OCI-LY3 (cell line): ENCODE measurements at regions not wholly inside any gene's neighbourhood (a gene's known extent, or its start where the extent isn't known, plus 50 kb on each side); places are given as distances from the start of the nearest gene placed in this dataset.
"Not testable (repeated sequence)": the region's sequence is repeated elsewhere in the genome, so short reads cannot be mapped to it uniquely, and the experiment has no call there.

ENCODE experiments used
- H2AFZ ChIP-seq: fragments of 200-600, 300-600 bp; shearing (Covaris generic); 2 replicates; pipeline ENCODE4 v1.6.0; 2014; ENCODE audit warnings: antibody characterized with exemption, low read depth, low read length
- H3K27ac ChIP-seq: fragments of 200-600, 300-600 bp; sonication (generic); 2 replicates; pipeline ENCODE4 v1.5.1; 2014; ENCODE audit warnings: mild to moderate bottlenecking, low read length, moderate library complexity, mixed read lengths
- H3K27me3 ChIP-seq: fragments of 200-600, 300-600 bp; sonication (generic); 2 replicates; pipeline ENCODE4 v1.6.1; 2014; ENCODE audit warnings: low read depth, low read length, mixed read lengths
- H3K36me3 ChIP-seq: fragments of 200-600, 300-600 bp; sonication (generic); replicated peaks from 2 replicates; pipeline ENCODE3; 2014; ENCODE audit warnings: low read depth, low read length, mixed read lengths
- H3K4me1 ChIP-seq: fragments of 300-600, 200-600 bp; sonication (generic); 2 replicates; pipeline ENCODE4 v1.6.1; 2014; ENCODE audit warnings: low read length, mixed read lengths
- H3K4me2 ChIP-seq: fragments of 200-600, 300-600 bp; sonication (generic); 2 replicates; pipeline ENCODE4 v1.6.1; 2014; ENCODE audit warnings: low read length, mixed read lengths
- H3K4me3 ChIP-seq: fragments of 300-600, 200-600 bp; sonication (generic); 2 replicates; pipeline ENCODE4 v1.5.1; 2014; ENCODE audit warnings: antibody characterized with exemption, mild to moderate bottlenecking, low read length, moderate library complexity
- H3K79me2 ChIP-seq: fragments of 300-600, 200-600 bp; shearing (Covaris generic); 2 replicates; pipeline ENCODE4 v1.6.1; 2014; ENCODE audit warnings: mild to moderate bottlenecking, low read length, mixed read lengths
- H3K9ac ChIP-seq: fragments of 300-600, 200-600 bp; shearing (Covaris generic); 2 replicates; pipeline ENCODE4 v1.6.0; 2014; ENCODE audit warnings: mild to moderate bottlenecking, low read length, moderate library complexity
- H3K9me3 ChIP-seq: fragments of 200-600, 300-600 bp; shearing (Covaris generic); 2 replicates; pipeline ENCODE4 v1.6.1; 2014; ENCODE audit warnings: low read length, mixed read lengths; ENCODE audit not compliant: insufficient read depth
- H4K20me1 ChIP-seq: fragments of 200-600, 300-600 bp; sonication (generic); 2 replicates; pipeline ENCODE4 v1.6.1; 2016; ENCODE audit warnings: low read length, mixed read lengths; ENCODE audit not compliant: insufficient read depth
- EZH2phosphoT487 ChIP-seq: fragments of 200-600 bp; shearing (Covaris generic); IDR thresholded peaks from 2 replicates; pipeline ENCODE4 v1.6.1; 2018; ENCODE audit warnings: antibody characterized with exemption, mixed run types, low read depth
- TF ChIP-seq, protein P1 (sequence below): fragments of 200-600, 300-600 bp; sonication (generic); IDR thresholded peaks from 2 replicates; pipeline ENCODE4 v1.5.1; 2014; ENCODE audit warnings: antibody characterized with exemption, low read length, low read depth

DNA sequence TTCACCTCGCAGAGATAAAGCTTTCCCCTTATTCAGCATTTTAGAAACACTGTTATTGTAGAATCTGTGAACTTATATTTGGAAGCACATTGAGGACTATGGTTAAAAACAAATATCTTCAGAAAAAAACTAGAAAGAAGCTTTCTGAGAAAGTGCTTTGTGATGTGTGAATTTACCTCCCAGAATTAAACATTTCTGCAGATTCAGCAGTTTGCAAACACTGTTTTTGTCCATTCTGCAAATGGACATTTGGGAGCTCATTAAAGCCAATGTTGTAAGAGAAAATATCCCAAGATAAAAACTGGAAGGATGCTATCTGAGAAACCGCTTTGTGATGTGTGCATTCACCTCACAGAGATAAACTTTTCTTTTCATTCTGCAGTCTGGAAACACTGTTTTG lies 272.7 kb downstream of the OR4A5 start:
- Histone ChIP-seq H3K9ac (no peak overlapping the region), H3K36me3 (no peaks in the 10 kb centered on the region), H2AFZ (no peak overlapping the region), H3K4me1 (no peaks in the 10 kb centered on the region), H3K4me2 (no peak overlapping the region), H4K20me1 (no peaks in the 10 kb centered on the region), H3K4me3 (no peak overlapping the region), H3K79me2 (no peaks in the 10 kb centered on the region), H3K27ac (no peak overlapping the region), H3K27me3 (no peaks in the 10 kb centered on the region), H3K9me3 (peaks cover 32% of the 10 kb centered on the region)
- no peak for TF ChIP-seq EZH2phosphoT487
- TF ChIP-seq, protein P1, sequence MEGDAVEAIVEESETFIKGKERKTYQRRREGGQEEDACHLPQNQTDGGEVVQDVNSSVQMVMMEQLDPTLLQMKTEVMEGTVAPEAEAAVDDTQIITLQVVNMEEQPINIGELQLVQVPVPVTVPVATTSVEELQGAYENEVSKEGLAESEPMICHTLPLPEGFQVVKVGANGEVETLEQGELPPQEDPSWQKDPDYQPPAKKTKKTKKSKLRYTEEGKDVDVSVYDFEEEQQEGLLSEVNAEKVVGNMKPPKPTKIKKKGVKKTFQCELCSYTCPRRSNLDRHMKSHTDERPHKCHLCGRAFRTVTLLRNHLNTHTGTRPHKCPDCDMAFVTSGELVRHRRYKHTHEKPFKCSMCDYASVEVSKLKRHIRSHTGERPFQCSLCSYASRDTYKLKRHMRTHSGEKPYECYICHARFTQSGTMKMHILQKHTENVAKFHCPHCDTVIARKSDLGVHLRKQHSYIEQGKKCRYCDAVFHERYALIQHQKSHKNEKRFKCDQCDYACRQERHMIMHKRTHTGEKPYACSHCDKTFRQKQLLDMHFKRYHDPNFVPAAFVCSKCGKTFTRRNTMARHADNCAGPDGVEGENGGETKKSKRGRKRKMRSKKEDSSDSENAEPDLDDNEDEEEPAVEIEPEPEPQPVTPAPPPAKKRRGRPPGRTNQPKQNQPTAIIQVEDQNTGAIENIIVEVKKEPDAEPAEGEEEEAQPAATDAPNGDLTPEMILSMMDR, result no peak

- Histone ChIP-seq H3K27ac (no peak overlapping the region), H3K79me2 (no peaks in the 10 kb centered on the region), H3K36me3 (no peaks in the 10 kb centered on the region), H3K4me3 (no peak overlapping the region), H4K20me1 (no peaks in the 10 kb centered on the region), H3K27me3 (no peaks in the 10 kb centered on the region), H3K4me2 (no peak overlapping the region), H3K9me3 (peaks cover 12% of the 10 kb centered on the region), H3K4me1 (no peaks in the 10 kb centered on the region), H3K9ac (no peak overlapping the region), H2AFZ (no peak overlapping the region)
- no peak for TF ChIP-seq EZH2phosphoT487
- TF ChIP-seq, protein P1, result no peak
Observed at GRCh38 chr11:54985731-54986130, 276.2 kb upstream of the TRIM48 start.

- not testable (repeated sequence) for H3K27me3 ChIP-seq, H3K79me2 ChIP-seq, H3K27ac ChIP-seq, H3K9ac ChIP-seq, H3K4me2 ChIP-seq, H2AFZ ChIP-seq, H4K20me1 ChIP-seq, H3K4me1 ChIP-seq, H3K36me3 ChIP-seq, H3K4me3 ChIP-seq
- peaks cover 29% of the 10 kb centered on the region for H3K9me3 ChIP-seq
Observed at GRCh38 chr11:55028837-55029236, 233.1 kb upstream of the TRIM48 start.

DNA sequence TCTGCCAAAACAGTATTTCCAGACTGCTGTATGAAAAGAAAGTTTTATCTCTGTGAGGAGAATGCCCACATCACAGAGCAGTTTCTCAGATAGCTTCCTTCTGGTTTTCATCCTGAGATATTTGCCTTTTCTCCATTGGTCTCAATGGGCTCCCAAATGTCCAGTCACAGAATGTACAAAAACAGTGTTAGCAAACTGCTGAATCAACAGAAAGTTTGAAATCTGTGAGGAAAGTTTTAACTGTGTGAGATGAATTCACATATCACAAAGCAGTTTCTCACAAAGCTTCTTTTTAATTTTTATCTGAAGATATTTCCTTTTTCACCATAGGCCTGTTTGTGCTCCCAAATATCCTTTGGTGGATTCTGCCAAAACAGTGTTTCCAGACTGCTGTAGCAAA lies 207.2 kb upstream of the TRIM48 start:
- Histone ChIP-seq H3K27ac (no peak overlapping the region), H3K9me3 (peaks cover 37% of the 10 kb centered on the region), H4K20me1 (no peaks in the 10 kb centered on the region), H3K36me3 (no peaks in the 10 kb centered on the region), H2AFZ (no peak overlapping the region), H3K27me3 (no peaks in the 10 kb centered on the region), H3K4me1 (no peaks in the 10 kb centered on the region), H3K4me2 (no peak overlapping the region), H3K4me3 (no peak overlapping the region), H3K79me2 (no peaks in the 10 kb centered on the region), H3K9ac (no peak overlapping the region)
- TF ChIP-seq, protein P1, result no peak
- TF ChIP-seq EZH2phosphoT487, result no peak

DNA sequence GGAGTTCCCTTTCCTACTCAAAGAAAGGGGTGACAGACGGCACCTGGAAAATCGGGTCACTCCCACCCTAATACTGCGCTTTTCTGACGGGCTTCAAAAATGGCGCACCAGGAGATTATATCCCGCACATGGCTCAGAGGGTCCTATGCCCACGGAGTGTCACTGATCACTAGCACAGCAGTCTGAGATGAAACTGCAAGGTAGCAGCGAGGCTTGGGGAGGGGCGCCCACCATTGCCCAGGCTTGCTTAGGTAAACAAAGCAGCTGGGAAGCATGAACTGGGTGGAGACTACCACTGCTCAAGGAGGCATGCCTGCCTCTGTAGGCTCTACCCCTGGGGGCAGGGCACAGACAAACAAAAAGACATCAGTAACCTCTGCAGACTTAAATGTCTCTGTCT lies 177.4 kb upstream of the TRIM48 start:
- not testable (repeated sequence) for H4K20me1 ChIP-seq, H3K4me2 ChIP-seq, H3K9ac ChIP-seq, H3K9me3 ChIP-seq, H3K79me2 ChIP-seq, H3K27ac ChIP-seq, H3K36me3 ChIP-seq, H3K4me1 ChIP-seq, H2AFZ ChIP-seq, H3K27me3 ChIP-seq, H3K4me3 ChIP-seq
